ENCODE measurements at regions not wholly inside any gene's neighbourhood (a gene's known extent, or its start where the extent isn't known, plus 50 kb on each side); places are given as distances from the start of the nearest gene placed in this dataset.
"Not testable (repeated sequence)": the region's sequence is repeated elsewhere in the genome, so short reads cannot be mapped to it uniquely, and the experiment has no call there.

DNA sequence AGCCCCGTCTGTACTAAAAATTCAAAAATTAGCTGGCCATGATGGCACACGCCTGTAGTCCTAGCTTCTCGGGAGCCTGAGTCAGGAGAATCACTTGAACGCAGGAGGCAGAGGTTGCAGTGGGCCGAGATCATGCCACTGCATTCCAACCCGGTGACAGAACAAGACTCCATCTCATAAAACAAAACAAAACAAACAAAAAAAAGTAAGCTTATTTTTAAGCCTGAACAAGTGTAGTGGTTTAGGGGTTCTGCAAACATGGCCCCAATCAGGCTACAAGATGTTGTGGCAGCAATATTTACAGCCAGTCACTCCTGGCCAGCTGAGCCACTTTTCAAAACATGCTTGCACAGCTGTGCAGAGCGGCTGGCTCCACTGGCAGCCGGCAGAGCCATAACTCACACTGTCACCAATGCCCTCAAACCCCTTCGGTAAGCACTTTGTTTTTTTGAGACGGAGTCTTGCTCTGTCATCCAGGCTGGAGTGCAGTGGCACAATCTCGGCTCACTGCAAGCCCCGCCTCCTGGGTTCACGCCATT, 56.2 kb upstream of the CLEC6A start:
- TF ChIP-seq EZH2 (IDR thresholded peaks at IDR 0.05; ENCODE audit: borderline replicate concordance, low read depth, low read length, poor library complexity, severe bottlenecking): not testable (repeated sequence)
- TF ChIP-seq, protein P1, sequence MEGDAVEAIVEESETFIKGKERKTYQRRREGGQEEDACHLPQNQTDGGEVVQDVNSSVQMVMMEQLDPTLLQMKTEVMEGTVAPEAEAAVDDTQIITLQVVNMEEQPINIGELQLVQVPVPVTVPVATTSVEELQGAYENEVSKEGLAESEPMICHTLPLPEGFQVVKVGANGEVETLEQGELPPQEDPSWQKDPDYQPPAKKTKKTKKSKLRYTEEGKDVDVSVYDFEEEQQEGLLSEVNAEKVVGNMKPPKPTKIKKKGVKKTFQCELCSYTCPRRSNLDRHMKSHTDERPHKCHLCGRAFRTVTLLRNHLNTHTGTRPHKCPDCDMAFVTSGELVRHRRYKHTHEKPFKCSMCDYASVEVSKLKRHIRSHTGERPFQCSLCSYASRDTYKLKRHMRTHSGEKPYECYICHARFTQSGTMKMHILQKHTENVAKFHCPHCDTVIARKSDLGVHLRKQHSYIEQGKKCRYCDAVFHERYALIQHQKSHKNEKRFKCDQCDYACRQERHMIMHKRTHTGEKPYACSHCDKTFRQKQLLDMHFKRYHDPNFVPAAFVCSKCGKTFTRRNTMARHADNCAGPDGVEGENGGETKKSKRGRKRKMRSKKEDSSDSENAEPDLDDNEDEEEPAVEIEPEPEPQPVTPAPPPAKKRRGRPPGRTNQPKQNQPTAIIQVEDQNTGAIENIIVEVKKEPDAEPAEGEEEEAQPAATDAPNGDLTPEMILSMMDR (conservative IDR thresholded peaks at IDR 0.05; ENCODE audit: low read depth, low read length): not testable (repeated sequence)
